RCC 7860 (cell line): ENCODE measurements at regions not wholly inside any gene's neighbourhood (a gene's known extent, or its start where the extent isn't known, plus 50 kb on each side); places are given as distances from the start of the nearest gene placed in this dataset.

Experiments
- DNase-seq: peaks from one replicate; pipeline ENCODE4 v3.0.0-alpha.2; 2015; ENCODE audit warnings: low spot score
- FAIRE-seq: peaks from 2 replicates; lab custom pipeline; 2012; peaks lifted over from hg19 to GRCh38; lab: Jason Lieb, UNC

DNA sequence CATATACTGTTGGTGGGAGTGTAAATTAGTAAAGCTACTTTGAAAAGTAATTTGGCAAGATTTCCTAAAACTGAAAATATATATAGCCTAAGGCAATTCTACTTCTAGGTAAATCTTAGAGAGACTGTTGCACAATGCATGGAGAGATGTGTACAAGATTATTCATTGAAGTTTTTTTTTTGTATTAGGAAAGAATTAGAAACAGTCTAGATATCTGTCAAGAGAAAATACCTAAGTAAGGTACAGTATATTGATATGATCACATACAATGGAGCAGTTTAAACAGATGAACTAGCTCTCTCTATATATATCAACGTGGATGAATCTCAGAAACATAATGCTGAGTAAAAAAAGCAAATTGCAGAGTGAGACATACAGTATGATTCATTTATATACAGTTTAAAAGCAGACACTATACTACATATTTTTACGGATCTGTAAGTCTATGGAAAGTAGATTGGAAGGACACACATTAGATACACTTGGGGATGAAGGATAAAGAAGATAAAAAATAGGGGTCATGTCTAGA, 59.3 kb upstream of the ACVR1 start:
- FAIRE-seq = no peak

DNA sequence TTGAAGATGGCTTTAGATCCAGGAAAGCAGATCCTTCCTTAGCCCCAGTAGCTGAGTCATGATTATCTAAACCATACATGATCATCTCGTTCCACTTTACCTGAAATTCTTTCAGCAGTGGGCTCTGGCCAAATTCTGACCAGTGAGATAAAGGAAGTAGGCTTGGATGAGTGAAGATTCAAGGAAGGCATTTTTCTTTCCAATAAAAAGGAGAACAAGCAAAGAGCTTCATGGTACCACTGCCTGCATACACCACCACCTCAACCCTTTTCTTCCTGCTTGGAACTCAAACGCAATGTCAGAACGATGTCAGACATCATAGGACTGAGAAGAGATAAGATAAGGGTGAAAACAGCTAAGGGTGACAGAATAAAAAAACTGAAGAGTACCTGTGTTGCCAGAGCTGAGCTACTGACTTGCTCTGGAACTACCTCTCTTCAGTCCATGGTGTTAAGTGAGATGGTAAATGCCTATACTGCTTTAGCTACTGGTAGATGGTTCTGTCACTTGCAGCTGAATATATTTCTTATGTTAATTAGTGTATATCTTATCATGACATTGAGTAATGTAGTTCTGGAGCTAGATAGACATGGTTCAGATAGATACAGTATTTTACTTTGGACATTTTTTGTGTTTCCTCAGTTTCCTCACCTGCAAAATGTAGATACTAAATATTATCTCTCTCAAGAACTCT, 58.7 kb upstream of the ACVR1 start:
- FAIRE-seq (no peak), DNase-seq (no peak)

More for the DNA sequence above, 59.3 kb upstream of the ACVR1 start:
- DNase-seq = no peak

DNA sequence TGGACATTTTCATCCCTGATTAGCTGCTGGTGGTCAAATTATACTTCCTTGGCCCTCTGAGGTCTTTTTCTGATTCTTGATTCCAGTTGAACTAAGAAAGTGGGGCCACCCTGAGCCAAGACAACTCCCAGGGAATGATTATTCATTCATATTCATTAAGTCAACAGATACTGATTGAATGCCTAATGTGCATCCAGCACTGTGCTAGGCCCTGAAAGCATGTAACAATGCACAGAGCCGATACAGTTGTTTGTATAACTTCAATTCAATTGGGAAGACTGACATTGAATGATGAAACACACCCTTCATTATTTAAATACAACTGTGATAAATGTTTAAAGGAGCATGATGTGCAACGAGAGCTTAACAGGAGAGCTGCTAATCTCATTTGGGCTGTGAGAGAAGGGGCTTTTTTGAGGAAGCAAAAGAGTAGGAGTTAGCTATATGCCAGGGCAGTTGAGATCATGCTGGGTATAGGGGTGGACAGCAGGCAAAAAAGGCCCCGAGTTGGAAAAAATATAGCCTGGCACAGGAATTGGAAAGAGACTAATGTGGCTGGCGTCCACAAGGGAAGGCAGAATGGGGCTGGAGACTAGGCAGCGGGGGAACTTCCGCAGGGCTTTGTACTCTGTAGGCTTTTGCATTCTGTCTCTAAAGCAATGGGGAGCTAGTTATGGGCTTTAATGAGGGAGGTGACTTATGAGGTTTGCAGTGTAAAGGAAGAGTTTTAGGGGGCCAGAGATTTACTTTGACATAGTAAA, 57.2 kb upstream of the ACVR1 start:
- FAIRE-seq (no peak), DNase-seq (no peak)

DNA sequence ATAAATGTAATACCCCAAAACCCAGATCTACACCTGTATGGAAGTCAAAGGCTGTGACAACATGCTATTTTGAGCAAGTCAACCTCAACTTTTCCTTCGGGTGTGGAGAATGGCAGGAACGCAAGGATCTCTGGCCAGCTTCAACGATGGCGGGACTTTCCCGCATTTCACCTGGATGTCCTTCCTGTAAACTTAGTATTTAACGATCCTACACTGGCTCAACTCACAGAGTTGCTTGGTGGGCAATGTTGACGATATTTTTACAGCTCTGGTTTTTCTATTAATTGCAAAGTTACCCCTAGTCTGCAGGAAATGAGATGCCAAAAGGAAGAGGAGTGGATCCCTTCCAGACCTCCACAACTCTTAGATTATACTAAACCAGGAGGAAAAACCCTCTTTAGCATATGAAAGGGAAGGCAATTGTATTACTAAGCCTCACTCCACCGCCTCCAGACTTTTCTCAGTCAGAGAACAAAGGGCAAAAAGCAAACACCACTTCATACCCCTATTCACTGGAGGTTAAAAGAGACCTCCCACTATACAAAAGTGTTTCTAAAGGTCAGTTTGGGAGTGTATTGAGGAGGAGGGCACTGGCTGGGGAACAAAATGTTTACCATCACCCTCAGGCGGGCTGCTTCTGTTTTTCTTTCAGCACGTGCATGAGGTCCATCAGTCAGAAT, 56.5 kb upstream of the ACVR1 start:
- DNase-seq (no peak), FAIRE-seq (no peak)

DNA sequence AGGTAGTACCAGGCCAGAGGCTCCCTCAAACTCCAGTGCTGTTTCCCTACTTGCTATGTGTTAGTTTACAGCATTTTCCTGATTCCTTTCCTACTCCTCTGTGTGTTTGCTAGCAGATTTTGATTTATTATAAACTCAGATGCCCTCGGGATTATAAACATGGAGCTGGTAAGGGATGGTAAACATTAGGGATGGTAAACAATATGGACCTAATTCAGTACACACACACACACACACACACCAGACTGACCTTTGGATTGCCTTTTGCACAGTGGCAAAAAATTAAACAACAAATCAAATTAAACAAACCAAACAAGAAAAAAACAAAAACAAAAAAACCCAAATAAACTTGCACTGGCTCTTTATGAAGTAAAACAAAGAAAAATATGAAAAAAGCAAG, 55.4 kb upstream of the ACVR1 start:
- no peak for FAIRE-seq
- no peak for DNase-seq

DNA sequence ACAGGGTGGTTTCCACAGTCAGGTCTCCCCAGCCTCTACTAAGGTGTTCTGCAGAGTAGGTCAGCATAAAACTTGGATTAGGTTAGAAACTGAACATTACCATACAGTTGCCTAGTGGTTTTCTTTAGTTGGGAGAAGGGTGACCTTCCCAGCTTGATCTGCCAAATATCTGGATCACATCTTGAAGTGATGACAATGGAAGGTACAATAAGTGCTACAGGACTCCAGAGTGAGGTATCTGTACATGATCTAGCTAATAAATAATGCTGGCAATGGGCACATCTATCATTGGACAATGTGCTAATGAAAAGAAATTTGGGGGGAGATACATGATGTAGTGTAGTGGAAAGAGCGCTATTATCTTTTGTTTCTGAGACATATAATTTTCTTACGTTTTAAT, 54.6 kb upstream of the ACVR1 start:
- FAIRE-seq (no peak), DNase-seq (no peak)

DNA sequence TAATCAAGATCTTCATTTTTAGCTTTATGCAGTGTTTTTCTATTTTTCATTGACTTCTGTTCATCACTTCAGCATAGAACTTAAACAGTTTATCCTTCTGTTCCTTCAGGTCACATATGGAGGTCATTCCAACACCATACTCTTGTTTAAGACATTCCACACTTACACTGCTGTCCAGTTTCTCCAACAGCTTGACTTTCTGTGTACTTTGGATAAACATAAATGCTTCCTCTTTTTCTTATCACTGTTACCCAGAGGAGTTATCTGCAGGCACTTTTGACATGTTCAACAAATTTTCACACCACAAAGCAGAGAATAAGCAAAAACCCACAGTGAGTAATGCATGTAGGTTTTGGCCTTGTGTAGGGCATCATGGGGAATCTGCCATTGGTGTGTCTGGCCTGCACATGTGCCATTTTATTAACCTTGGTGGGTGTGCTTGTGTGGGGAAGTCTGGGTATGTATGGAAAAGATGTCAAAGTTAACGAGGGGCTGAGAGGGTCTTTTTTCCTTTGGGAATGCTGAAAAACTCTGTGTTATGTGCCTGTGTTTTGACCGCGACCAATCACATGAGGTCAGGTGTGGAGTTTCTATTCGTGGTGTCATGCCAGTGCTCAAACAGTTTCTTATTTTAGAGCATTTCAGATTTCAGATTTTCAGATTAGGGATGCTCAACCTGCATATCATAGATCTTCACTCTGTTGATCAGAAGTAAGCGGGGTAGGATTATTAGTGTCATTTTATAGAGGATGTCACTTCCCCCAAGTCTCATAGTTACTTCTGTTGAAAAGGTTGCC, 53.9 kb upstream of the ACVR1 start:
- FAIRE-seq (no peak), DNase-seq (no peak)

DNA sequence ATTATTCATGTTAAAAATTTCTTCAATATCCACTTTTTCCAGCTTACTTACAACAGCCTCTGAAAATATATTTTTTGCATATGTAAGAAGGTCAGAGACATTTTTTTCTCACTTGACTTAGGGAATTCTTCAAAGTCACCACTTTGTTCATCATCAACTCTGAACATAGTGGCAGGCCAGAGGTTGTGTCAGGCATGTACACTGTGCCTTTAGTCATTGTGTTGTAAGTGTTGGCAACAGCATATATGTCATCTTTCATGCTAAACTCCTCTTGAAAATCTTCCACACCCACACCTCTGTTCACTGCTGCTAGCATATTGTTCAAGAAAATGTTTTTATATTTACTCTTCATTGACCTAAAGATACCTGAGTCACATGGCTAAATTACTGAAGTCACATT, 52.2 kb upstream of the ACVR1 start:
- no peak for DNase-seq
- no peak for FAIRE-seq

DNA sequence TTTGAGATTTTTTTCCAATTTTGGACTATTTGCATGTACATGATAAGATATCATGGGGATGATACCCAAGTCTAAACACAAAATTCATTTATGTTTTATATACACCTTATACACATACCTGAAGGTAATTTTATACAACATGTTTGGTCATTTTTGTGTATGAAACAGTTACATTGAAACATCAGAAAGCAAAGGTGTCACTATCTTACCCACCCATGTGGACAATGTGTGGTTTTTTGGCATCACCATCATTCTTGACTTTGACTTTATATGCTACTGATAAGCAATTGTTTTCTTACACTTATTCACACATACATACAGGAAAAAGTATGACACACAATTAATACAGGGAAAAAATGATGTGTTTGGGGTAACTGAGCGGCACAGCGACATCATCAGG, 51.0 kb upstream of the ACVR1 start:
- DNase-seq (no peak), FAIRE-seq (no peak)
